ENCODE measurements at regions not wholly inside any gene's neighbourhood (a gene's known extent, or its start where the extent isn't known, plus 50 kb on each side); places are given as distances from the start of the nearest gene placed in this dataset.

DNA sequence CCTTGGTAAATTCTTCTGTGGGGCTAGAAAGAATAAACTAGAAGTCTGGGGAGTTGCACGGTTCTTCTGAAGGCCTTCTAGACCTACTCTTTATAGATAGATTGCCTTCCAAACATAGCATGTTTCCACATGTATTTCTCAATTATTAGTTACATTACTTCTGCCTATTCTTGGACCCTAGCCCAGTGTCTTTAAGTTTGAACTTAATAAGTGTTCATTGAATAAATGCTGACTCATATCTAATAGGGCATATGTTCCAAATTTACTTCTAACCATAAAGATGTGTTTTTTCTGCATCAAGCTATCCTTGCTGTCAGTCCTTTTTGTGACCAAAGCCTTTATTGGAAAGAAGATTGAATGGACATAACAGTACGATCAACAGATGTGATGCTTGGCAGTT lies 503.6 kb upstream of the ZFP42 start:
- TF ChIP-seq POLR2A (IDR thresholded peaks at IDR 0.05), result no peak
- TF ChIP-seq, protein P1, sequence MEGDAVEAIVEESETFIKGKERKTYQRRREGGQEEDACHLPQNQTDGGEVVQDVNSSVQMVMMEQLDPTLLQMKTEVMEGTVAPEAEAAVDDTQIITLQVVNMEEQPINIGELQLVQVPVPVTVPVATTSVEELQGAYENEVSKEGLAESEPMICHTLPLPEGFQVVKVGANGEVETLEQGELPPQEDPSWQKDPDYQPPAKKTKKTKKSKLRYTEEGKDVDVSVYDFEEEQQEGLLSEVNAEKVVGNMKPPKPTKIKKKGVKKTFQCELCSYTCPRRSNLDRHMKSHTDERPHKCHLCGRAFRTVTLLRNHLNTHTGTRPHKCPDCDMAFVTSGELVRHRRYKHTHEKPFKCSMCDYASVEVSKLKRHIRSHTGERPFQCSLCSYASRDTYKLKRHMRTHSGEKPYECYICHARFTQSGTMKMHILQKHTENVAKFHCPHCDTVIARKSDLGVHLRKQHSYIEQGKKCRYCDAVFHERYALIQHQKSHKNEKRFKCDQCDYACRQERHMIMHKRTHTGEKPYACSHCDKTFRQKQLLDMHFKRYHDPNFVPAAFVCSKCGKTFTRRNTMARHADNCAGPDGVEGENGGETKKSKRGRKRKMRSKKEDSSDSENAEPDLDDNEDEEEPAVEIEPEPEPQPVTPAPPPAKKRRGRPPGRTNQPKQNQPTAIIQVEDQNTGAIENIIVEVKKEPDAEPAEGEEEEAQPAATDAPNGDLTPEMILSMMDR (IDR thresholded peaks at IDR 0.05), result no peak
